Thyroid gland (tissue), 4 donors: ENCODE measurements at regions not wholly inside any gene's neighbourhood (a gene's known extent, or its start where the extent isn't known, plus 50 kb on each side); places are given as distances from the start of the nearest gene placed in this dataset.
"Not testable (repeated sequence)": the region's sequence is repeated elsewhere in the genome, so short reads cannot be mapped to it uniquely, and the experiment has no call there.

ENCODE experiments used
- DNase-seq, 2 donors: peaks; one replicate each; pipeline ENCODE4 v3.0.0-alpha.2; 2019
- H3K27ac ChIP-seq, 3 donors: fragments of 200-600 bp; sonication (generic); 1 replicate in 2 of 3; 2 replicates in 1 of 3; pipeline ENCODE4 v1.5.1; 2016 to 2019; ENCODE audit warnings: mild to moderate bottlenecking in 1 of 3, moderate library complexity in 1 of 3
- H3K27me3 ChIP-seq: fragments of 200-600 bp; sonication (generic); one replicate; pipeline ENCODE4 v1.5.1; 2019
- H3K36me3 ChIP-seq, 2 donors: fragments of 200-600 bp; sonication (generic); one replicate each; pipeline ENCODE4 v1.5.1; 2016 to 2019
- H3K4me1 ChIP-seq, 2 donors: fragments of 200-600 bp; sonication (generic); one replicate each; pipeline ENCODE4 v1.5.1; 2017 to 2019
- H3K4me3 ChIP-seq, 3 donors: fragments of 200-600 bp; sonication (generic); replicated peaks in 1 of 3; 1 replicate in 2 of 3; 2 replicates in 1 of 3; pipeline ENCODE4 v1.5.1; 2016; ENCODE audit warnings: mild to moderate bottlenecking in 1 of 3
- H3K9me3 ChIP-seq: fragments of 200-600 bp; sonication (generic); one replicate; pipeline ENCODE4 v1.5.1; 2017
- POLR2A ChIP-seq, 2 donors: fragments of 450-650 bp; IDR thresholded peaks; one replicate each; pipeline ENCODE4 v1.6.1; 2017; ENCODE audit warnings: antibody characterized with exemption in 2 of 2, mild to moderate bottlenecking in 2 of 2, moderate library complexity in 1 of 2
- WGBS, 2 donors: methylation state at CpG; one replicate each; pipeline ENCODE4 v1.1.5; 2017; 5-methylcytosine and 5-hydroxymethylcytosine counted together
- intact Hi-C: fragments of 100-400 bp; cut with DNase I; formaldehyde crosslinking; loops from one replicate; pipeline ENCODE4 v1.15.1; 2023
- TF ChIP-seq, protein P1 (sequence below), 6 experiments: fragments of 200-600 bp in 3 of 6; fragments of 450-650 bp in 3 of 6; sonication (generic) in 3 of 6; IDR thresholded peaks; one replicate each; pipeline ENCODE4 v1.5.1; 2016 to 2019; ENCODE audit warnings: antibody characterized with exemption in 6 of 6, mild to moderate bottlenecking in 2 of 6, inconsistent platforms in 1 of 6, moderate library complexity in 1 of 6

DNA sequence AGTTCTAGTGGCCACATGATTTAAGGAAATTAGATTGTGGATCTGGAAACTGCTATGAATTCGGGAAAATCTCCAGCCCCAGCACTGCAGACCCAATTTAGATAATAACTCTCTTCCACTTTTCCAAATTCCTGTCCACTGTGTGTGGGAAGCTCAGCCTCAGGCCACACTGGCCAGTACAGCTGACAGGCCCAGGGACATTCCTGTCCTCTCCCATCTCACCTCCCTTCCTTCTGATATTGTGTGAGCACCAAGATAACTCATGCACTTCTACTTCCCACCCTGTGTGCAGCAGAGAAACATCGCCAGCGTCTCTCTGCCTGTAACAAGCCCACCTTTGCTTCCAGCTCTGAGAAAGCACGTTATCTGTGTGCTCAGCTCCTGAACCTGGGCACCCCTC, 145.1 kb upstream of the RREB1 start:
- intact Hi-C loops: no loop called here
- no peak for TF ChIP-seq POLR2A (IDR thresholded peaks at IDR 0.05)
- TF ChIP-seq, protein P1, sequence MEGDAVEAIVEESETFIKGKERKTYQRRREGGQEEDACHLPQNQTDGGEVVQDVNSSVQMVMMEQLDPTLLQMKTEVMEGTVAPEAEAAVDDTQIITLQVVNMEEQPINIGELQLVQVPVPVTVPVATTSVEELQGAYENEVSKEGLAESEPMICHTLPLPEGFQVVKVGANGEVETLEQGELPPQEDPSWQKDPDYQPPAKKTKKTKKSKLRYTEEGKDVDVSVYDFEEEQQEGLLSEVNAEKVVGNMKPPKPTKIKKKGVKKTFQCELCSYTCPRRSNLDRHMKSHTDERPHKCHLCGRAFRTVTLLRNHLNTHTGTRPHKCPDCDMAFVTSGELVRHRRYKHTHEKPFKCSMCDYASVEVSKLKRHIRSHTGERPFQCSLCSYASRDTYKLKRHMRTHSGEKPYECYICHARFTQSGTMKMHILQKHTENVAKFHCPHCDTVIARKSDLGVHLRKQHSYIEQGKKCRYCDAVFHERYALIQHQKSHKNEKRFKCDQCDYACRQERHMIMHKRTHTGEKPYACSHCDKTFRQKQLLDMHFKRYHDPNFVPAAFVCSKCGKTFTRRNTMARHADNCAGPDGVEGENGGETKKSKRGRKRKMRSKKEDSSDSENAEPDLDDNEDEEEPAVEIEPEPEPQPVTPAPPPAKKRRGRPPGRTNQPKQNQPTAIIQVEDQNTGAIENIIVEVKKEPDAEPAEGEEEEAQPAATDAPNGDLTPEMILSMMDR (IDR thresholded peaks at IDR 0.05): no peak
- H3K36me3 ChIP-seq: no peaks in the 10 kb centered on the region
- peaks cover 0 to 21% of the 10 kb centered on the region in 2 donors for H3K4me1 ChIP-seq
- H3K4me3 ChIP-seq: no peak overlapping the region
- H3K9me3 ChIP-seq: no peaks in the 10 kb centered on the region
- no peak overlapping the region for H3K27ac ChIP-seq
- no peak for DNase-seq
- 86 to 93% methylated on average over 4 of the region's 4 CpGs for WGBS, 2 donors
- H3K27me3 ChIP-seq: no peaks in the 10 kb centered on the region

DNA sequence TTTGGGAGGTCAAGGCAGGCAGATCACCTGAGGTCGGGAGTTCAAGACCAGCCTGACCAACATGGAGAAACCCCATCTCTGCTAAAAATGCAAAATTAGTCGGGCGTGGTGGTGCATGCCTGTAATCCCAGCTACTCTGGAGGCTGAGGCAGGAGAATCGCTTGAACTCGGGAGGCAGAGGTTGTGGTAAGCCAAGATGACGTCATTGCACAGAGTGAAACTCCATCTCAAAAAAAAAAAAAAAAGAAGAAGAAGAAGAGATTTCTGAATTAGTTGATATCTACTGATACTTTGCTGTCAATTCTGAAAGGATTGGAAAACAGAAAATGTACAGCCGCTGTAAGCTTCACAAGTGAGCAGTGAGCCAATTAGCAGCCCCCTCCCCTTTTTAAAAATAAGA, 144.4 kb upstream of the RREB1 start:
- WGBS, 2 donors: 87% methylated on average over 7 of the region's 7 CpGs
- H3K4me3 ChIP-seq, H3K27ac ChIP-seq, H3K9me3 ChIP-seq, DNase-seq, H3K27me3 ChIP-seq, intact Hi-C loops, H3K36me3 ChIP-seq: not testable (repeated sequence)
- peaks cover 0 to 14% of the 10 kb centered on the region in 2 donors for H3K4me1 ChIP-seq

DNA sequence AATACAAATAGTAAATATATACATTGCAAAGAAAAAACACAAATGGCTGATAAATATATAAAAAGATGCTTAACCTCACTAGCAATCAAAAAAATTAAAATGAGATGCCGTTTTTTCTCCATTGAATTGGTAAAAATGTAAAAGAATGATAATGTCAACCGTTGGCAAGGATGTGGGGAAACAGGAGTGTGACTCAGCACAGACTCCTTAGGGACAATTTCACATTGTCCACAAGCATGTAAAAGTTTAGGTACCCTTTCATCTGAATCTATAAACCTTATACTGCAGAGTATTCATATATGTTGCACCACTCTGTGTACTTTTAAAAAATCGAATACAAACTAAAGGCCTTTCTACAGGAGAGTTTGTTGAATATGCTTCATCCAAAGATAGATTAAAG, 143.1 kb upstream of the RREB1 start:
- H3K36me3 ChIP-seq: no peaks in the 10 kb centered on the region
- DNase-seq: no peak
- no peaks in the 10 kb centered on the region for H3K27me3 ChIP-seq
- peaks cover 0 to 7% of the 10 kb centered on the region in 2 donors for H3K4me1 ChIP-seq
- intact Hi-C loops: no loop called here
- H3K27ac ChIP-seq: no peak overlapping the region
- WGBS, 2 donors: 76 to 87% methylated on average over 3 of the region's 3 CpGs
- no peaks in the 10 kb centered on the region for H3K9me3 ChIP-seq
- no peak overlapping the region for H3K4me3 ChIP-seq
- TF ChIP-seq, protein P1 (IDR thresholded peaks at IDR 0.05): no peak
- no peak for TF ChIP-seq POLR2A (IDR thresholded peaks at IDR 0.05)

- DNase-seq: no peak
- Histone ChIP-seq H3K27me3 (no peaks in the 10 kb centered on the region), H3K36me3 (no peaks in the 10 kb centered on the region), H3K4me3 (no peak overlapping the region), H3K9me3 (no peaks in the 10 kb centered on the region), H3K4me1 (no peaks in the 10 kb centered on the region), H3K27ac (no peak overlapping the region)
- WGBS, 2 donors: 88 to 90% methylated on average over 1 of the region's 1 CpG
- TF ChIP-seq, protein P1 (IDR thresholded peaks at IDR 0.05): no peak
- TF ChIP-seq POLR2A (IDR thresholded peaks at IDR 0.05): no peak
- intact Hi-C loops: no loop called here
Observed at GRCh38 chr6:6966127-6966526, 141.6 kb upstream of the RREB1 start.

- H3K4me3 ChIP-seq: no peak overlapping the region
- no peaks in the 10 kb centered on the region for H3K36me3 ChIP-seq
- 96 to 99% methylated on average over 4 of the region's 4 CpGs for WGBS, 2 donors
- no peak for TF ChIP-seq POLR2A (IDR thresholded peaks at IDR 0.05)
- TF ChIP-seq, protein P1 (IDR thresholded peaks at IDR 0.05): no peak
- DNase-seq: no peak
- intact Hi-C loops: no loop called here
- no peak overlapping the region for H3K27ac ChIP-seq
- H3K27me3 ChIP-seq: no peaks in the 10 kb centered on the region
- H3K9me3 ChIP-seq: no peaks in the 10 kb centered on the region
- no peaks in the 10 kb centered on the region for H3K4me1 ChIP-seq
Observed at GRCh38 chr6:6966569-6966968, 141.2 kb upstream of the RREB1 start.

GRCh38 chr6:6968357-6968730, 139.4 kb upstream of the RREB1 start:
- intact Hi-C loops: no loop called here
- H3K4me1 ChIP-seq: no peaks in the 10 kb centered on the region
- no peaks in the 10 kb centered on the region for H3K36me3 ChIP-seq
- no peak for DNase-seq
- H3K9me3 ChIP-seq: no peaks in the 10 kb centered on the region
- no peak overlapping the region for H3K27ac ChIP-seq
- no peak overlapping the region for H3K4me3 ChIP-seq
- no peaks in the 10 kb centered on the region for H3K27me3 ChIP-seq
- 95 to 96% methylated on average over 3 of the region's 3 CpGs for WGBS, 2 donors
- no peak for TF ChIP-seq POLR2A (IDR thresholded peaks at IDR 0.05)
- TF ChIP-seq, protein P1 (IDR thresholded peaks at IDR 0.05): no peak
